ENCODE measurements at regions not wholly inside any gene's neighbourhood (a gene's known extent, or its start where the extent isn't known, plus 50 kb on each side); places are given as distances from the start of the nearest gene placed in this dataset.
A peak's percentile ranks its signal among the peaks of the same experiment; 100 is the strongest.

DNA sequence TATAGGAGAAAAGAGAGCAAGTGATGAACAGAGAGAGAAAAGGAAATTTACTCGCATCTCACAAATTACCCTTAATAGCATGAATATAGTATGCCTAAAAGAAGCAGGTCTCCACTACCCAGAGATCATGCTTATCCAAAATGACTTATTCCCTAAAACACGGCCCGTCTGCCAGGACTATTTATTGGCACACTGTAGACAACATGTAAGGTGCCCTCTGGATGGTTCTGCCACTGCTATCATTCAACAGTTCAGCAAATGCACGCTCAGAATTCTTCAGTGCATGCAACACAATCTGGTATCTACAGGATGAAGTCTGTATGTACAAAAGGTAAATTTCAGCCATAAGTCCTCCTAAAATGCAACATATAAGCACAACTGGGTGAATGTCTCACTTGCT is 465.8 kb downstream of the SHQ1 start:
- ATAC-seq (no peak), DNase-seq (no peak)
- Histone ChIP-seq H3K36me3 (peaks cover 5 to 10% of the 10 kb centered on the region in 2 donors), H3K27ac (no peak overlapping the region), H3K4me3 (no peak overlapping the region), H3K9me3 (no peaks in the 10 kb centered on the region), H3K4me1 (peaks cover 21 to 75% of the 10 kb centered on the region in 2 donors), H3K27me3 (no peaks in the 10 kb centered on the region)
- intact Hi-C loops (cut with DNase I; ENCODE audit: low total_unique reads) = loop anchor here (5.0 kb wide), 1 partner anchor 65 kb away; the partner anchor contains the start of gene RYBP
- in situ Hi-C loops (cut with MboI; ENCODE audit: low sequenced_read_pairs in 4 of 4) = no loop called here
- TF ChIP-seq POLR2A (IDR thresholded peaks at IDR 0.05) = no peak
- TF ChIP-seq, protein P1, sequence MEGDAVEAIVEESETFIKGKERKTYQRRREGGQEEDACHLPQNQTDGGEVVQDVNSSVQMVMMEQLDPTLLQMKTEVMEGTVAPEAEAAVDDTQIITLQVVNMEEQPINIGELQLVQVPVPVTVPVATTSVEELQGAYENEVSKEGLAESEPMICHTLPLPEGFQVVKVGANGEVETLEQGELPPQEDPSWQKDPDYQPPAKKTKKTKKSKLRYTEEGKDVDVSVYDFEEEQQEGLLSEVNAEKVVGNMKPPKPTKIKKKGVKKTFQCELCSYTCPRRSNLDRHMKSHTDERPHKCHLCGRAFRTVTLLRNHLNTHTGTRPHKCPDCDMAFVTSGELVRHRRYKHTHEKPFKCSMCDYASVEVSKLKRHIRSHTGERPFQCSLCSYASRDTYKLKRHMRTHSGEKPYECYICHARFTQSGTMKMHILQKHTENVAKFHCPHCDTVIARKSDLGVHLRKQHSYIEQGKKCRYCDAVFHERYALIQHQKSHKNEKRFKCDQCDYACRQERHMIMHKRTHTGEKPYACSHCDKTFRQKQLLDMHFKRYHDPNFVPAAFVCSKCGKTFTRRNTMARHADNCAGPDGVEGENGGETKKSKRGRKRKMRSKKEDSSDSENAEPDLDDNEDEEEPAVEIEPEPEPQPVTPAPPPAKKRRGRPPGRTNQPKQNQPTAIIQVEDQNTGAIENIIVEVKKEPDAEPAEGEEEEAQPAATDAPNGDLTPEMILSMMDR (IDR thresholded peaks at IDR 0.05 in 4 of 5, conservative IDR thresholded peaks at IDR 0.05 in 1 of 5) = no peak

DNA sequence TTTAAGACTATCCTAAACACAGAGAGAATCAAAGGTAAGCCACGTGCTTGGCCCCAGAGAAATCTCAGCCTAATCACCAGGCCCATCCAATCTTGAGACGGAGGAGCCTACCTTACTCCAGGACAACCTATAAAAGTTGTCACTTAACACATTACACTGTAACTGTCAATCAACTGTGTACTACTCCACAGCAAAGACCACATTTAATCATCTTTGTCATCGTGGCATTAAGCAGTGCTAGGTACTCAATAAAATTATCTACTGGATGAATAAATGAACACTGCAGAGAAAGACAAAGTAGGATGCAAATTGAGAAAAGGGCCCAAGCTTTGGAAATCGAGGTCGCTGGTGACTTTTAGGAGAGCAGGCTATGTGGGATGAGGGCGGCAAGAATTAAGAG is 466.7 kb downstream of the SHQ1 start:
- intact Hi-C loops (cut with DNase I; ENCODE audit: low total_unique reads) (loop anchor here (5.0 kb wide), 1 partner anchor 66 kb away; the partner anchor contains the start of gene RYBP), in situ Hi-C loops (cut with MboI; ENCODE audit: low sequenced_read_pairs in 4 of 4) (no loop called here)
- H3K27me3 ChIP-seq = no peaks in the 10 kb centered on the region
- no peak for DNase-seq
- H3K27ac ChIP-seq = no peak overlapping the region
- no peak for ATAC-seq
- H3K36me3 ChIP-seq = peaks cover 5 to 17% of the 10 kb centered on the region in 2 donors
- peaks cover 21 to 75% of the 10 kb centered on the region in 2 donors for H3K4me1 ChIP-seq
- H3K4me3 ChIP-seq = no peak overlapping the region
- TF ChIP-seq POLR2A (IDR thresholded peaks at IDR 0.05) = no peak
- TF ChIP-seq, protein P1 (IDR thresholded peaks at IDR 0.05 in 4 of 5, conservative IDR thresholded peaks at IDR 0.05 in 1 of 5) = no peak
- no peaks in the 10 kb centered on the region for H3K9me3 ChIP-seq

DNA sequence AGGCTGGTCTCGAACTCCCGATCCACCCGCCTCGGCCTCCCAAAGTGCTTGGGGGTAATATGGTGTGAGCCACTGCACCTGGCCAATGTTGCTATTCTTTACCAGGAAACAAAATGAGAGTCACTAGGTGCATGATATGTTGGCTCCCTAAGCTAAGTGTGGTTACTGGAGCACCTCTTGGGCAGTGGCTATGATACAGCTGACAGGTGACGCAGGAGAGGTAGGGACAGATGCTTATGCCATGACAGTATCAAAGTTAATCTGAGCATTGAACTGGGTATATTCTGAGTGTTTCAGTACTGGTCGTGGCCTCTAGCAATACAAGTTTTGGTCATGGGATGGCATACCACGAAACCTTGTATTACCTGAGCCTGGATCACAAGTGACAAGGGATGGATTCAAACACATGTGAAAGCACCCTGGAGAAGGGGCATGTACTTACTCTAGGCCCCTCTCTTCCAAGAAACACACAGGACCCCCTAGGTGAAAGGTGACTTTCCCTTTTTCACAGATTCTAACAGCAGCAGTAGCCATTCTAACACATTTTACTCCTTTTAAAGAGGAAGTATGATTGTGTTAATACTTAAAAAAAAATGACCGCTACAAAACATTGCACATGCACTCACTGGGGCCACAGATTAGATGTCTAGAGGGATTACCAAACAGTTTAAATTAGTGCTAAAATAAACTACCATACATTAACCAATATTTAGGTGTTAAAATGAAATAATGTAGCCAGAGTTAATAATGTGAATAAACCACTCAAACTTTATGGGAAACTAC is 467.3 kb downstream of the SHQ1 start:
- in situ Hi-C loops (cut with MboI; ENCODE audit: low sequenced_read_pairs in 4 of 4) (no loop called here), intact Hi-C loops (cut with DNase I; ENCODE audit: low total_unique reads) (loop anchor here (5.0 kb wide), 1 partner anchor 66 kb away; the partner anchor contains the start of gene RYBP)
- Histone ChIP-seq H3K27ac (no peak overlapping the region), H3K4me1 (peaks cover 21 to 68% of the 10 kb centered on the region in 2 donors), H3K9me3 (no peaks in the 10 kb centered on the region), H3K4me3 (no peak overlapping the region), H3K36me3 (peaks cover 5 to 17% of the 10 kb centered on the region in 2 donors), H3K27me3 (no peaks in the 10 kb centered on the region)
- ATAC-seq (no peak), DNase-seq (no peak)
- TF ChIP-seq, protein P1 (IDR thresholded peaks at IDR 0.05 in 4 of 5, conservative IDR thresholded peaks at IDR 0.05 in 1 of 5) = no peak
- TF ChIP-seq POLR2A (IDR thresholded peaks at IDR 0.05) = no peak

GRCh38 chr3:72380193-72380592 is 468.1 kb downstream of the SHQ1 start:
- intact Hi-C loops (cut with DNase I; ENCODE audit: low total_unique reads) = loop anchor here (5.0 kb wide), 1 partner anchor 67 kb away; the partner anchor contains the start of gene RYBP
- Histone ChIP-seq H3K27me3 (no peaks in the 10 kb centered on the region), H3K9me3 (no peaks in the 10 kb centered on the region), H3K4me3 (no peak overlapping the region), H3K27ac (no peak overlapping the region), H3K36me3 (peaks cover 5 to 17% of the 10 kb centered on the region in 2 donors), H3K4me1 (peaks cover 21 to 61% of the 10 kb centered on the region in 2 donors)
- peak; percentile 50 to 65 for ATAC-seq
- in situ Hi-C loops (cut with MboI; ENCODE audit: low sequenced_read_pairs in 4 of 4) = no loop called here
- TF ChIP-seq POLR2A (IDR thresholded peaks at IDR 0.05) = no peak
- TF ChIP-seq, protein P1 (IDR thresholded peaks at IDR 0.05 in 4 of 5, conservative IDR thresholded peaks at IDR 0.05 in 1 of 5) = no peak
- DNase-seq = no peak

All from gastrocnemius medialis (tissue), 4 donors.